HepG2 (cell line): ENCODE measurements at regions not wholly inside any gene's neighbourhood (a gene's known extent, or its start where the extent isn't known, plus 50 kb on each side); places are given as distances from the start of the nearest gene placed in this dataset.

Experiments used
- MTA3 ChIP-seq: sonication (generic); formaldehyde crosslinking; IDR thresholded peaks from 2 replicates; pipeline ENCODE4 v1.4.0; 2020; ENCODE audit warnings: missing genetic modification reagents
- ZNF572 ChIP-seq: sonication (generic); formaldehyde crosslinking; IDR thresholded peaks from 2 replicates; pipeline ENCODE4 v1.5.1; 2020; ENCODE audit warnings: mild to moderate bottlenecking, missing genetic modification reagents
- ZNF7 ChIP-seq: IDR thresholded peaks from 2 replicates; pipeline ENCODE4 v1.6.1; 2016; ENCODE audit warnings: missing biosample characterization, missing genetic modification reagents
- ZSCAN9 ChIP-seq: IDR thresholded peaks from 2 replicates; pipeline ENCODE4 v1.6.1; 2016; ENCODE audit warnings: borderline replicate concordance
- TF ChIP-seq, protein P1 (sequence below): sonication (generic); formaldehyde crosslinking; IDR thresholded peaks from 2 replicates; pipeline ENCODE4 v1.4.0; 2020; ENCODE audit warnings: missing genetic modification reagents, borderline replicate concordance
- TF ChIP-seq, protein P2 (sequence below): IDR thresholded peaks from 2 replicates; pipeline ENCODE4 v1.6.1; 2012; ENCODE audit warnings: low read length, improper control_type of control experiment

DNA sequence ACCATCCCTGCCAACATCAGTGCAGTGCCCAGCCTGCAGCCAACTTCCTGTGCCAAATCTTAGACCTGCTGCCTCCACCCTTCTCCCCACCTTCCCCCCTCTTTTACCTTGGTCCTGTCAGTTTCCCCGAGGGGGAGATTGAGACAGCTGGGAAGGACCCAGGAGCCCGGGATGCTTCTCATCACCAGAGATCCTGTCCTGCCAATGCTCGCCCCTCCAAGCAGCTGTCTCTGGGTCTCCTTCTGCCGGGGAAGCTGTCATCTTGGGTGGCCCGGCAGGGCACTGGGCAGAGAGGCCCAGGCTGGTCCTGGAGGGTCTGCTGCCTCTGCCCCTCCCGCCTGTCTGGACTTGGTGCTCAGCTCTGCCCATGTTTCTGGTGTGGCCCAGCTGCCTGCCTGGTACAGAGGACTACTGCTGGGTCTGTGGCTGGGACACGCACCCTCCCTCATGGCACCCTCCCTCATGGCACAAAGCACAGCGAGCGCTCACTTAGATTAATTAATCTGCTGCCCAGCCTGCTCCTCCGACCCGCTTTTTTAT is 60.4 kb upstream of the THY1 start (continued):
- TF ChIP-seq, protein P1, sequence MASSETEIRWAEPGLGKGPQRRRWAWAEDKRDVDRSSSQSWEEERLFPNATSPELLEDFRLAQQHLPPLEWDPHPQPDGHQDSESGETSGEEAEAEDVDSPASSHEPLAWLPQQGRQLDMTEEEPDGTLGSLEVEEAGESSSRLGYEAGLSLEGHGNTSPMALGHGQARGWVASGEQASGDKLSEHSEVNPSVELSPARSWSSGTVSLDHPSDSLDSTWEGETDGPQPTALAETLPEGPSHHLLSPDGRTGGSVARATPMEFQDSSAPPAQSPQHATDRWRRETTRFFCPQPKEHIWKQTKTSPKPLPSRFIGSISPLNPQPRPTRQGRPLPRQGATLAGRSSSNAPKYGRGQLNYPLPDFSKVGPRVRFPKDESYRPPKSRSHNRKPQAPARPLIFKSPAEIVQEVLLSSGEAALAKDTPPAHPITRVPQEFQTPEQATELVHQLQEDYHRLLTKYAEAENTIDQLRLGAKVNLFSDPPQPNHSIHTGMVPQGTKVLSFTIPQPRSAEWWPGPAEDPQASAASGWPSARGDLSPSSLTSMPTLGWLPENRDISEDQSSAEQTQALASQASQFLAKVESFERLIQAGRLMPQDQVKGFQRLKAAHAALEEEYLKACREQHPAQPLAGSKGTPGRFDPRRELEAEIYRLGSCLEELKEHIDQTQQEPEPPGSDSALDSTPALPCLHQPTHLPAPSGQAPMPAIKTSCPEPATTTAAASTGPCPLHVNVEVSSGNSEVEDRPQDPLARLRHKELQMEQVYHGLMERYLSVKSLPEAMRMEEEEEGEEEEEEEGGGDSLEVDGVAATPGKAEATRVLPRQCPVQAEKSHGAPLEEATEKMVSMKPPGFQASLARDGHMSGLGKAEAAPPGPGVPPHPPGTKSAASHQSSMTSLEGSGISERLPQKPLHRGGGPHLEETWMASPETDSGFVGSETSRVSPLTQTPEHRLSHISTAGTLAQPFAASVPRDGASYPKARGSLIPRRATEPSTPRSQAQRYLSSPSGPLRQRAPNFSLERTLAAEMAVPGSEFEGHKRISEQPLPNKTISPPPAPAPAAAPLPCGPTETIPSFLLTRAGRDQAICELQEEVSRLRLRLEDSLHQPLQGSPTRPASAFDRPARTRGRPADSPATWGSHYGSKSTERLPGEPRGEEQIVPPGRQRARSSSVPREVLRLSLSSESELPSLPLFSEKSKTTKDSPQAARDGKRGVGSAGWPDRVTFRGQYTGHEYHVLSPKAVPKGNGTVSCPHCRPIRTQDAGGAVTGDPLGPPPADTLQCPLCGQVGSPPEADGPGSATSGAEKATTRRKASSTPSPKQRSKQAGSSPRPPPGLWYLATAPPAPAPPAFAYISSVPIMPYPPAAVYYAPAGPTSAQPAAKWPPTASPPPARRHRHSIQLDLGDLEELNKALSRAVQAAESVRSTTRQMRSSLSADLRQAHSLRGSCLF (CRISPR knock-in tag): no peak
- TF ChIP-seq MTA3 (CRISPR knock-in tag): no peak
- TF ChIP-seq, protein P2, sequence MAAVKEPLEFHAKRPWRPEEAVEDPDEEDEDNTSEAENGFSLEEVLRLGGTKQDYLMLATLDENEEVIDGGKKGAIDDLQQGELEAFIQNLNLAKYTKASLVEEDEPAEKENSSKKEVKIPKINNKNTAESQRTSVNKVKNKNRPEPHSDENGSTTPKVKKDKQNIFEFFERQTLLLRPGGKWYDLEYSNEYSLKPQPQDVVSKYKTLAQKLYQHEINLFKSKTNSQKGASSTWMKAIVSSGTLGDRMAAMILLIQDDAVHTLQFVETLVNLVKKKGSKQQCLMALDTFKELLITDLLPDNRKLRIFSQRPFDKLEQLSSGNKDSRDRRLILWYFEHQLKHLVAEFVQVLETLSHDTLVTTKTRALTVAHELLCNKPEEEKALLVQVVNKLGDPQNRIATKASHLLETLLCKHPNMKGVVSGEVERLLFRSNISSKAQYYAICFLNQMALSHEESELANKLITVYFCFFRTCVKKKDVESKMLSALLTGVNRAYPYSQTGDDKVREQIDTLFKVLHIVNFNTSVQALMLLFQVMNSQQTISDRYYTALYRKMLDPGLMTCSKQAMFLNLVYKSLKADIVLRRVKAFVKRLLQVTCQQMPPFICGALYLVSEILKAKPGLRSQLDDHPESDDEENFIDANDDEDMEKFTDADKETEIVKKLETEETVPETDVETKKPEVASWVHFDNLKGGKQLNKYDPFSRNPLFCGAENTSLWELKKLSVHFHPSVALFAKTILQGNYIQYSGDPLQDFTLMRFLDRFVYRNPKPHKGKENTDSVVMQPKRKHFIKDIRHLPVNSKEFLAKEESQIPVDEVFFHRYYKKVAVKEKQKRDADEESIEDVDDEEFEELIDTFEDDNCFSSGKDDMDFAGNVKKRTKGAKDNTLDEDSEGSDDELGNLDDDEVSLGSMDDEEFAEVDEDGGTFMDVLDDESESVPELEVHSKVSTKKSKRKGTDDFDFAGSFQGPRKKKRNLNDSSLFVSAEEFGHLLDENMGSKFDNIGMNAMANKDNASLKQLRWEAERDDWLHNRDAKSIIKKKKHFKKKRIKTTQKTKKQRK: no peak
- no peak for TF ChIP-seq ZSCAN9
- no peak for TF ChIP-seq ZNF572
- TF ChIP-seq ZNF7: no peak
